Motor neuron (in vitro differentiated cells): ENCODE measurements at regions not wholly inside any gene's neighbourhood (a gene's known extent, or its start where the extent isn't known, plus 50 kb on each side); places are given as distances from the start of the nearest gene placed in this dataset.
A peak's percentile ranks its signal among the peaks of the same experiment; 100 is the strongest.

ENCODE experiments used
- ATAC-seq, 8 experiments: fragments of 200-7000 bp; cut with Tn5 transposase; replicated peaks in 6 of 8; 2 replicates each; pipeline ENCODE4 v1.8.0; 2021; ENCODE audit warnings: mild to moderate bottlenecking in 8 of 8, moderate library complexity in 8 of 8
- H3K27ac ChIP-seq, 2 donors: fragments of 250-450 bp; sonication (Bioruptor Pico); 2 replicates each; pipeline ENCODE4 v1.9.0; 2021; ENCODE audit warnings: antibody characterized with exemption in 2 of 2, mild to moderate bottlenecking in 2 of 2, moderate library complexity in 1 of 2
- H3K4me1 ChIP-seq, 2 donors: fragments of 250-450 bp; sonication (Bioruptor Pico); replicated peaks in 1 of 2; 2 replicates each; pipeline ENCODE4 v1.6.1; 2021; ENCODE audit warnings: antibody characterized with exemption in 2 of 2, mild to moderate bottlenecking in 2 of 2, moderate library complexity in 1 of 2
- H3K4me3 ChIP-seq, 5 donors: fragments of 250-450 bp; sonication (Bioruptor Pico); 2 replicates each; pipeline ENCODE4 v1.9.0; 2021; ENCODE audit warnings: antibody characterized with exemption in 5 of 5, mild to moderate bottlenecking in 5 of 5, moderate library complexity in 4 of 5
- WGBS, 10 experiments: fragments of 450-650 bp; shearing (Covaris generic); methylation state at CpG; one replicate each; pipeline ENCODE4 v1.0.0; 2022; 5-methylcytosine and 5-hydroxymethylcytosine counted together
- in situ Hi-C, 9 experiments: fragments of 400-800 bp; cut with MboI; loops; one replicate each; pipeline ENCODE4 v1.15.0; 2021; ENCODE audit warnings: low sequenced_read_pairs in 9 of 9, low pct_unique_long_range_greater_than_20kb in 2 of 9; ENCODE audit not compliant: unreplicated experiment in 9 of 9

DNA sequence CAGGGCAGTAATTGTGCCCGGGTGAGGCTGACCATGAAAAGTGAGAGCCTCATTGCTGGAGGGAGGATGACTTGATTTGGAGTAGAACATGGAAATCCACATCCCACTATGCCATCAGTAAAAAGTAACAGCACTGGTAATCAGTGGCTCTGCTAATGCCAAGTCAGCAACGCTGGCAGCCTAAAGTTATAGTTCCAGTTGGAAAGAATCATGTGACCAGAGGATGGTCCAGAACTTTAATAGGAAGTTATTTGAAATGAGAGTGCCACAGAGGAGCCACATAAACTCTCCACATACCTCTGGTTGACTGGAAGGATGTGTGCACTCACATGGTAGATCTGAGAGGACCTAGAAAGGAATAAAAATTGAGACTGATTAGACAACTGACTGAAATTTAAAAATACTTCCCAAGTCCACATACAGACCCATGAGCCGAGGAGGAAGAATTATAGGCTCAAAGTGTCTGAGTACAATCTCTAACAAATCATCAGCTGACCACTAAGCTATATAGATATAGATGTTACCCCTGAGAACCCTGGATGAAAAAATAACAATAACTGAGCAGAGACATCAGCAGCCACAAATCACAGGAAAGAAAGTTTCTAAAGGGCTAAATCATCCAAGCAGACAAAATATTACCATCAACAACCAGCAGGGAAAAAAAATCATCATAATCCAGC lies 346.8 kb downstream of the STK39 start:
- 14 to 100% (median 61%) methylated on average over 1 to 3 of the region's 3 CpGs; no CpG with 5 or more reads in 2 of the 10 experiments for WGBS, 10 experiments
- in situ Hi-C loops, result no loop called here

DNA sequence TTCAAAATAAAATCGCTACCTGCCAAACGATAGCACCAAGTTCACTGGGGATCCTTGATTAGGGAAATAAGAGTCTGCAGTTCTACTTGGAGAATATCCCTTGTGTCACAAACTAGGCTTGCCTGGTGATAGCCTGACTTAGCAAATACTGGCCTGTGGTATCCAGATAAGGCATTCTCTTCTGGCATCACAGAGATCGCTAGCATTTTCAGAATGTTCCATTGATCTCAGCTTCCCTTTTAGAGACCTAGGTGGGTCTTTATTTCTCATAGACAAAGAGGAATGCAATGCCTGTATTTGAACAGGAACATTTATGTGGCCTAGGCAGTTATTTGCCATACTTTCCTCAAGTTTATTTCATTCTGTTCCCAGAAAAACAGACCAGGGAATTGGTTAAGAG lies 349.1 kb downstream of the STK39 start:
- no peak overlapping the region for H3K4me3 ChIP-seq
- H3K27ac ChIP-seq, result no peak overlapping the region
- in situ Hi-C loops, result no loop called here
- no peak for ATAC-seq
- H3K4me1 ChIP-seq, result peaks cover 0 to 2% of the 10 kb centered on the region in 2 donors
- 0 to 100% (median 84%) methylated on average over 1 to 3 of the region's 3 CpGs for WGBS, 10 experiments

More for the DNA sequence above, 346.8 kb downstream of the STK39 start:
- peak in 4 of 8 experiments; percentile 47 to 83 (median 63) for ATAC-seq
- H3K4me3 ChIP-seq, result no peak overlapping the region
- H3K27ac ChIP-seq, result no peak overlapping the region
- peaks cover 0 to 2% of the 10 kb centered on the region in 2 donors for H3K4me1 ChIP-seq

DNA sequence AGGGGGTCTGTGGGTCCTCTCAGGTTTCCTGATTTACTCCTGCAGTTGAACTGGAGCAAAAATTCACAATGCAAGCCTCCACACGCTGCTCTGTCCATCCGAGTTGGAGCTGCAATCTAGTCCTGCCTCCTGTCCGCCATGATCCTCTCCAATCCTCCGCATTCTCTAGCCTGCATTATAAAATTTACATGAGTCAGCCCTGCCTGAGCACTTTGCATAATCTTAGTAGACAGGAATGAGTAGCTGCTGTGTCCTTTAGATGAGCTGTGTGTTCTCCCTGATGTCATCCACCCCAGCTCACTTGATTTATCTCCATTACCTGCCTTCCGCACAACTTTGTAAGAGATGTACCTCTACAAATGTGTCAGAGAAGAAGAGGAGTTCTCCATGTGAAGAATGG lies 355.6 kb downstream of the STK39 start:
- in situ Hi-C loops, result no loop called here
- ATAC-seq, result peak in 3 of 8 experiments; percentile 49 to 98 (median 59)
- 40 to 94% (median 89%) methylated on average over 1 to 5 of the region's 5 CpGs; no CpG with 5 or more reads in 3 of the 10 experiments for WGBS, 10 experiments
- H3K27ac ChIP-seq, result no peak overlapping the region
- H3K4me3 ChIP-seq, result no peak overlapping the region
- no peaks in the 10 kb centered on the region for H3K4me1 ChIP-seq

DNA sequence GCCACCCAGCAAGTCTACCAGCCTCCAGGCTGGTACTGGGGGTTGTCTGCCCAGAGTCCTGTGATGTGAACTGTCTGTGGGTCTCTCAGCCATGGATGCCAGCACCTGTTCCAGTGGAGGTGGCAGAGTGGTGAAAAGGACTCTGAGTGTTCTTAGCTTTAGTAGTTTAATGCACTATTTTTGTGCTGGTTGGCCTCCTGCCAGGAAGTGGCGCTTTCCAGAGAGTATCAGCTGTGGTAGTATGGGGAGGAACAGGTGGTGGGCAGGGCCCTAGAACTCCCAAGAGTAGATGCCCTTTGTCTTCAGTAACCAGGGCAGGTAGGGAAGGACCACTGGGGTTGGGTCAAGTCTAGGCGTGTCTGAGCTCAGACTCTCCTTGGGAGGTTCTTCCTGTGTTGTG lies 356.7 kb downstream of the STK39 start:
- Histone ChIP-seq H3K4me3 (no peak overlapping the region), H3K4me1 (no peaks in the 10 kb centered on the region), H3K27ac (no peak overlapping the region)
- 20 to 100% (median 90%) methylated on average over 1 to 2 of the region's 2 CpGs; no CpG with 5 or more reads in 5 of the 10 experiments for WGBS, 10 experiments
- in situ Hi-C loops, result no loop called here
- ATAC-seq, result no peak

DNA sequence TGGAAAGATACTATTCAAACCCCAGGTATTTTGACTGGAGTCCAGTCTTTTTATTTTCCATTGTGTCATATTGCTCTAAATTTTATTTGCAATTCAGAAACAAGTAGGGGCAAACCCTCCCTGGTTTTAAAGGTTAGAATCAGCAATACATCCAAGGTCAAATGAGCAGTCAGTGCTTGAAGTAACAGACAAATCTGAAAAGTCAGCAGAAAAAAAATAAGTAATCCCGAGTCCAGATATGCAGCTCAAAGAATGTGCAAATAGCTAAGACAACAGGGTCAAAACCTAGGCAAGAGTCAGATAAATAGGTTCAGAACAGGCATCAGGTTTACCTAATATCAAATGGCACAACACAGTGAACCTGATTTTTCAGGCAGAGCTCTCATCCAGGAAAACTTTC lies 367.0 kb downstream of the STK39 start:
- Histone ChIP-seq H3K4me3 (no peak overlapping the region), H3K4me1 (no peaks in the 10 kb centered on the region), H3K27ac (no peak overlapping the region)
- in situ Hi-C loops, result no loop called here
- ATAC-seq, result no peak
- WGBS, 10 experiments, result 11 to 100% (median 53%) methylated on average over 1 of the region's 1 CpG; no CpG with 5 or more reads in 4 of the 10 experiments

DNA sequence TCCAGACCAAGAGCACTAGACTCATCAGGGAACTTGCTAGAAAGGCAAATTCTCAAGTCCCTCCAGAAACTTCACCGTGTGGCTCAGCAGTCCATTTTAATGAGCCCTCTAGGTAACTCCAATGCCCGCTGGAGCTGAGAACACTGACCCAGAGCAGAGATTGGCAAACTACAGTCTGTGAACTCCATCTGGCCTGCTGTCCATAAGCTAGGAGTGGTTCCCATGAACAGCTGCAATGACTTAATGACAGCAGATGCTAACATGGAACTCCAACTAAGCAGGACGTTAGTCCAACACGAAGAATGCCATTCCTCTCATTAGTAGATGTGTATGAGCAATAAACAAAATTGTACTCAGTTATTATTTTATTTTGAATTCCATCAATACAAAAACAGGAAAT lies 371.9 kb downstream of the STK39 start:
- no peak overlapping the region for H3K27ac ChIP-seq
- no peak for ATAC-seq
- H3K4me1 ChIP-seq, result no peaks in the 10 kb centered on the region
- in situ Hi-C loops, result no loop called here
- WGBS, 10 experiments, result 17 to 100% (median 89%) methylated on average over 2 to 3 of the region's 4 CpGs; no CpG with 5 or more reads in 4 of the 10 experiments
- H3K4me3 ChIP-seq, result no peak overlapping the region

DNA sequence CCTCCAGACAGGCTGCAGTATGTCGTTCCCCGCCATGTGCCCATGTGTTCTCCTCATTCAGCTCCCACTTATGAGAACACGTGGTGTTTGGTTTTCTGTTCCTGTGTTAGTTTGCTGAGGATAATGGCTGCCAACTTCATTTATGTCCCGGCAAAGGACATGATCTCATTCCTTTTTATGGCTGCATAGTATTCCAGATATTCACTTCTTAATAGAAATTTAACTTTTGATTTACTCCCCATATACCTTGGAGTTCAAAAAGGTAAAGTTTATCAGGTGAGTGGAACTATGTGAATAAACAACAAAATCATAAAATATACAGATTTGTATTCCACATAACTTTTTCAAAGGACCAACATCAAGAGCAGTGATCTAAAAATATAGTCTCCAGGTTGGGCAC lies 372.6 kb downstream of the STK39 start:
- ATAC-seq, result no peak
- Histone ChIP-seq H3K27ac (no peak overlapping the region), H3K4me1 (no peaks in the 10 kb centered on the region), H3K4me3 (no peak overlapping the region)
- 38 to 100% (median 68%) methylated on average over 2 to 4 of the region's 4 CpGs; no CpG with 5 or more reads in 4 of the 10 experiments for WGBS, 10 experiments
- in situ Hi-C loops, result loop anchor here in 1 of 9 experiments (25.0 kb wide), 1 partner anchor 237 kb away; no protein-coding TSS in a partner anchor

DNA sequence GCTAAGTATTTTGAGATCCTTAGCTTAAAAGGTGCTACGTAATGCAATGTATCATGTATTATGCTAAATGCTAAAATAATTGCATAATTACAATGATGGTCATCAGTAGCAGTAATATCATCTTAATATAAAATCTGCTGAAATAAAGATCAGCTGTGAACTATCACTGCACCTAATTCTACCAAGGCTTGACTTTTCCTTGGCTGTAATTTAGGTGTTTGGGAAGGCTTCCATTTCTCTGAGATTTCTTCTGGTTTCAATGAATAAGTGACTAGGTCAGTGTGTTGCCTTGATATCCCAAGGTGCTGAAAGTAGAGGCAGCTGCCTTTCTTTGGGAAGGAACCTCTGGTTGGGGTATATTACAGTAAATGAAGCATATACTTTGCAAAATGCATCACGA lies 376.1 kb downstream of the STK39 start:
- Histone ChIP-seq H3K4me3 (no peak overlapping the region), H3K27ac (no peak overlapping the region), H3K4me1 (no peaks in the 10 kb centered on the region)
- WGBS, 10 experiments, result 0 to 100% (median 81%) methylated on average over 1 to 2 of the region's 2 CpGs
- no peak for ATAC-seq
- in situ Hi-C loops, result loop anchor here in 1 of 9 experiments (25.0 kb wide), 1 partner anchor 241 kb away; no protein-coding TSS in a partner anchor

DNA sequence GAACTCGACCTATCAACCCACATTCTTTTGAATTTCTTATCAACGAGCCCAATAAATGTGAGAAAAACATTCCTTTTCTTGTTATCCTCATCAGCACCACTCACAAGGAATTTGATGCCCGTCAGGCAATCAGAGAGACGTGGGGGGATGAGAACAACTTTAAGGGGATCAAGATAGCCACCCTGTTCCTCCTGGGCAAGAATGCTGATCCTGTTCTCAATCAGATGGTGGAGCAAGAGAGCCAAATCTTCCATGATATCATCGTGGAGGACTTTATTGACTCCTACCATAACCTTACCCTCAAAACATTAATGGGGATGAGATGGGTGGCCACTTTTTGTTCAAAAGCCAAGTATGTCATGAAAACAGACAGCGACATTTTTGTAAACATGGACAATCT lies 378.2 kb downstream of the STK39 start:
- Histone ChIP-seq H3K27ac (no peak overlapping the region), H3K4me1 (no peaks in the 10 kb centered on the region), H3K4me3 (no peak overlapping the region)
- no peak for ATAC-seq
- in situ Hi-C loops, result loop anchor here in 1 of 9 experiments (25.0 kb wide), 1 partner anchor 243 kb away; no protein-coding TSS in a partner anchor
- 7 to 100% (median 60%) methylated on average over 1 to 6 of the region's 6 CpGs; no CpG with 5 or more reads in 3 of the 10 experiments for WGBS, 10 experiments

DNA sequence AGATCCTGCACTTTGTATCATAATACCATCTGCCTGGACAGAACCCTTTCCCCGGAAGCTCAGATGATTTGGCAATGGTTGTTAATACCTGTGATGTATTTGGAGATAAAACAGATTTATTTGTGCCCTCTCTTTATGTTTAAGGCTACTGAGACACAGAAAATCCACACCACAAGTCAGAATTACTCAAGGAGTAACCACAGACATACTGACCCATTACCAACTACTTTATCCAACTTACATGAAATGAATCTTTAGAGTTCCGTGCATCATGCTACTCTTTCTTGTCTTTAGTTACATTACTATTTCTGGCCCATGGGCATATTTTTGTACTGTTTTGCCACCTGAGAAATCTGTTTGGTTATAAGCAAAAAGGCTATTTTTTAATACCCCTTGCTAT lies 384.0 kb downstream of the STK39 start:
- Histone ChIP-seq H3K27ac (no peak overlapping the region), H3K4me1 (peaks cover 7 to 12% of the 10 kb centered on the region in 2 donors)

DNA sequence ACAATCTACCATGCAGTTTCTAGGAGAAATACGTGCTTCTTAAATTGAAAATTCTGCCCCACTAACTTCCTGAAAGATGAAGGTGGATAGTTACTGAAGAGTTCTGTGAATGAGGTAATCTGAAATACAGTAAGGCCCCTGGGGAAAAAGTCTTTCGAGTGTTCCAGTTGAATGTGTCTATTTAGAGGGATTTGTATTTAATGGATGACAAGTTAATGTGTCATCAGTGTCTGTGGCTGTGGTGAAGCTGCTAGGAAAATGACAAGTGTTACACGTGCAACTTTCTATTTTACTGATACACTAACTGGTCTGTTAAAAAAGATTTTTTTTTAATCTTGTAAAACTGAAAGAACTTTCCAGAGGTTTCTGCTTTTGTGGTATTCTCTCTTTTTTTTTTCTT lies 384.6 kb downstream of the STK39 start:
- Histone ChIP-seq H3K27ac (no peak overlapping the region), H3K4me1 (peaks cover 7 to 13% of the 10 kb centered on the region in 2 donors), H3K4me3 (no peak overlapping the region)
- in situ Hi-C loops, result loop anchor here in 1 of 9 experiments (25.0 kb wide), 1 partner anchor 250 kb away; no protein-coding TSS in a partner anchor
- ATAC-seq, result peak in 5 of 8 experiments; percentile 91 to 97 (median 95)
- WGBS, 10 experiments, result 7 to 75% (median 33%) methylated on average over 1 to 3 of the region's 3 CpGs

More for the DNA sequence above, 384.0 kb downstream of the STK39 start:
- in situ Hi-C loops, result loop anchor here in 1 of 9 experiments (25.0 kb wide), 1 partner anchor 249 kb away; no protein-coding TSS in a partner anchor
- WGBS, 10 experiments, result 11 to 100% (median 100%) methylated on average over 1 to 2 of the region's 2 CpGs; no CpG with 5 or more reads in 1 of the 10 experiments
- H3K4me3 ChIP-seq, result no peak overlapping the region
- ATAC-seq, result no peak

DNA sequence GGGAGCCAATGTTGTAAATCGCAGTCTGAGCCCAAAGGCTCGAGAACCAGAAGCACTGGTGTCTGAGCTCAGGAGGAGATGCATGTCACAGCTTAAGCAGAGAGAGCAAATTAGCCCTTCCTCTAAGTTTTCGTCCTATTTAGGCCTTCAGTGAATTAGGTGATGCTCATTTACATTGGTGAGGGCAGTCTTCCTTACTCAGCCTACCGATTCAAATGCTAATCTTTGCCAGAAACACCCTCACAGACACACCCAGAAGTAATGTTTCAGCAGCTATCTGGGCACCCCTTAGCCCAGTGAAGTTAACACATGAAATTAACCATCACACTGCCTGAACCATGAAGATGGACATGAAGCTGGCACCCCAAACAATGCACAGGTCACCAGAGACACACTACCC lies 385.1 kb downstream of the STK39 start:
- Histone ChIP-seq H3K4me3 (no peak overlapping the region), H3K4me1 (peaks cover 7 to 15% of the 10 kb centered on the region in 2 donors), H3K27ac (no peak overlapping the region)
- 30 to 100% (median 76%) methylated on average over 1 to 4 of the region's 4 CpGs; no CpG with 5 or more reads in 2 of the 10 experiments for WGBS, 10 experiments
- ATAC-seq, result peak in 2 of 8 experiments; percentile 13 to 19
- in situ Hi-C loops, result loop anchor here in 1 of 9 experiments (25.0 kb wide), 1 partner anchor 250 kb away; no protein-coding TSS in a partner anchor

DNA sequence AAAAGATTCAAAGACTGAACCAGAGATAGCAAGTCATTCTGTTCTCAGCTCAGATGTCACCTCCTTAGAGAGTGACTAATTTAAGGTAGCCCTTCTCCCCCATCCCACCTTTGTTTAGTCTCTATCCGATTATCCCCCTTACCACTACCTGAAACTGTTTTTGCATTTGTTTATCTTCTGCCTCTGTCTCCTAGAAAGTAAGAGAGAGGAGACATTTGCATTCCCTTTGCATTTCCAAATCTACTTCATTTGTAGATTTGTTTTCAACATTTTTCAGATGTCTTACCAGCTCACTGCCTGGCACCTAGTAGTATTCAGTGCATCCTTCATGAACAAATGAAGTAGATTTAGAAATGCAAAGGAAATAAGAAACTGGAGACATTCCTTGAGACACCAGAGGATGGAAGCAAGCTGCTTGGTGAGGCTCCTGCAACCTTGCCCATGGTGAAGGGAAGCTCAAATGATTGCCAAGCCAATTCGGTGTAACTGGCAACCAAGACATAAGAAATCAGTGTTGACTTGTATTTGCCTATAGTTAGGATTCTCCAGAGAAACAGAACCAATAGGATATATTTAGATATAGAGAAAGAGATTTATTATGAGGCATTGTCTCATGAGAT lies 385.7 kb downstream of the STK39 start:
- WGBS, 10 experiments, result 20 to 100% (median 50%) methylated on average over 1 to 2 of the region's 2 CpGs; no CpG with 5 or more reads in 2 of the 10 experiments
- Histone ChIP-seq H3K4me3 (no peak overlapping the region), H3K4me1 (peaks cover 7 to 15% of the 10 kb centered on the region in 2 donors), H3K27ac (no peak overlapping the region)
- in situ Hi-C loops, result loop anchor here in 1 of 9 experiments (25.0 kb wide), 1 partner anchor 251 kb away; no protein-coding TSS in a partner anchor
- ATAC-seq, result no peak
